ENCODE measurements at regions not wholly inside any gene's neighbourhood (a gene's known extent, or its start where the extent isn't known, plus 50 kb on each side); places are given as distances from the start of the nearest gene placed in this dataset.

GRCh38 chr20:54306985-54307710 is 99.3 kb downstream of the PFDN4 start:
- BruUV-seq (replicated peaks) = no TSS peak
- Histone ChIP-seq H3K4me1 (ENCODE audit: control insufficient read depth, insufficient read depth, low read length) (no peaks in the 10 kb centered on the region), H3K9me3 (ENCODE audit: control insufficient read depth, insufficient read depth, low read depth, low read length) (no peaks in the 10 kb centered on the region), H3K36me3 (ENCODE audit: control insufficient read depth, insufficient read depth, low read length) (no peaks in the 10 kb centered on the region), H3K4me3 (ENCODE audit: low read depth in 2 of 2, low read length in 2 of 2) (no peak overlapping the region), H3K27ac (ENCODE audit: low read length) (no peak overlapping the region), H3K27me3 (ENCODE audit: control insufficient read depth, insufficient read depth, low read length) (no peaks in the 10 kb centered on the region)
- no peak for TF ChIP-seq REST (IDR thresholded peaks at IDR 0.05; ENCODE audit: insufficient read depth in 1 of 2, low read depth in 2 of 2, low read length in 1 of 2)
- no peak for TF ChIP-seq POLR2AphosphoS5 (IDR thresholded peaks at IDR 0.05; ENCODE audit: low read depth, low read length)
- no peak for TF ChIP-seq SIN3A (IDR thresholded peaks at IDR 0.05; ENCODE audit: borderline replicate concordance, insufficient read depth, low read depth, low read length)
- no peak for TF ChIP-seq TCF7L2 (IDR thresholded peaks at IDR 0.05; ENCODE audit: low read depth, low read length)
- TF ChIP-seq CTCF (IDR thresholded peaks at IDR 0.05) = no peak
- in situ Hi-C loops (cut with HindIII; ENCODE audit: low pct_unique_long_range_greater_than_20kb, low sequenced_read_pairs) = no loop called here
- ChIA-PET CTCF (no interaction called here), POLR2A (no interaction called here)
- no peak for DNase-seq (ENCODE audit: low read depth, low spot score)
- intact Hi-C loops (cut with micrococcal nuclease; ENCODE audit: unreplicated experiment) = no loop called here
- no peak for ATAC-seq

GRCh38 chr20:54308804-54309203 is 100.9 kb downstream of the PFDN4 start:
- DNase-seq (ENCODE audit: low read depth, low spot score) (no peak), ATAC-seq (no peak)
- H3K36me3 ChIP-seq (ENCODE audit: control insufficient read depth, insufficient read depth, low read length) = no peaks in the 10 kb centered on the region
- H3K4me3 ChIP-seq (ENCODE audit: low read depth in 2 of 2, low read length in 2 of 2) = no peak overlapping the region
- intact Hi-C loops (cut with micrococcal nuclease; ENCODE audit: unreplicated experiment) (no loop called here), in situ Hi-C loops (cut with HindIII; ENCODE audit: low pct_unique_long_range_greater_than_20kb, low sequenced_read_pairs) (no loop called here)
- H3K9me3 ChIP-seq (ENCODE audit: control insufficient read depth, insufficient read depth, low read depth, low read length) = no peaks in the 10 kb centered on the region
- ChIA-PET POLR2A (no interaction called here), CTCF (no interaction called here)
- H3K27me3 ChIP-seq (ENCODE audit: control insufficient read depth, insufficient read depth, low read length) = no peaks in the 10 kb centered on the region
- no TSS peak for BruUV-seq (replicated peaks)
- TF ChIP-seq REST (IDR thresholded peaks at IDR 0.05; ENCODE audit: insufficient read depth in 1 of 2, low read depth in 2 of 2, low read length in 1 of 2) (no peak), SIN3A (IDR thresholded peaks at IDR 0.05; ENCODE audit: borderline replicate concordance, insufficient read depth, low read depth, low read length) (no peak), POLR2AphosphoS5 (IDR thresholded peaks at IDR 0.05; ENCODE audit: low read depth, low read length) (no peak), CTCF (IDR thresholded peaks at IDR 0.05) (no peak), TCF7L2 (IDR thresholded peaks at IDR 0.05; ENCODE audit: low read depth, low read length) (no peak)
- H3K4me1 ChIP-seq (ENCODE audit: control insufficient read depth, insufficient read depth, low read length) = no peaks in the 10 kb centered on the region
- no peak overlapping the region for H3K27ac ChIP-seq (ENCODE audit: low read length)
